Keratinocyte (primary cell): ENCODE measurements at regions not wholly inside any gene's neighbourhood (a gene's known extent, or its start where the extent isn't known, plus 50 kb on each side); places are given as distances from the start of the nearest gene placed in this dataset.

Experiments
- EZH2 ChIP-seq: IDR thresholded peaks from one replicate; pipeline ENCODE4 v1.6.1; 2012; ENCODE audit warnings: inconsistent platforms, mild to moderate bottlenecking, low read length, moderate library complexity
- TF ChIP-seq, protein P1 (sequence below), 3 experiments: IDR thresholded peaks in 1 of 3; conservative IDR thresholded peaks in 1 of 3; optimal IDR thresholded peaks in 1 of 3; 2 replicates in 2 of 3; 3 replicates in 1 of 3; pipeline versions ENCODE3 to v1.5.1; 2011; ENCODE audit warnings: low read length in 3 of 3, mild to moderate bottlenecking in 3 of 3, moderate library complexity in 2 of 3, control low read depth in 1 of 3, inconsistent platforms in 1 of 3; ENCODE audit not compliant: insufficient read depth in 2 of 3; ENCODE audit errors: extremely low read depth in 1 of 3

DNA sequence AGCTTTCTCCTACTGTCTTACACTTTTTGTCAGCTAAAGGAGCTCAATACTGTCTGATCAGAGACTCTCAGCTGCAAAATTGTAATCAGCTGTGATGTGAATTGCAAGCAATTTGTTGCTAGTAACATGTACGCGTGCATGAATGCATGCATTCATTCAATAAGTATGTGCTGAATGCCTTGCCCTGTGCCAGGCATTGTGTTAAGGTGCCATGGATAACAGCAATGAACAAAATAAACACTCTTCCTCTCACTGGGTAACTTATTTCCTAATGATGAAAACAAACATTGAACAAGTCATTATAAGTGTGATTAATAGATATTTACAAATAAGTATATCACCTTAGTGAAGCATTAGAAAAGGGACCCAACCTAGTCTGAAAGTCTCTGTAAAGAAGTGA, 163.2 kb upstream of the ARID2 start:
- TF ChIP-seq, protein P1, sequence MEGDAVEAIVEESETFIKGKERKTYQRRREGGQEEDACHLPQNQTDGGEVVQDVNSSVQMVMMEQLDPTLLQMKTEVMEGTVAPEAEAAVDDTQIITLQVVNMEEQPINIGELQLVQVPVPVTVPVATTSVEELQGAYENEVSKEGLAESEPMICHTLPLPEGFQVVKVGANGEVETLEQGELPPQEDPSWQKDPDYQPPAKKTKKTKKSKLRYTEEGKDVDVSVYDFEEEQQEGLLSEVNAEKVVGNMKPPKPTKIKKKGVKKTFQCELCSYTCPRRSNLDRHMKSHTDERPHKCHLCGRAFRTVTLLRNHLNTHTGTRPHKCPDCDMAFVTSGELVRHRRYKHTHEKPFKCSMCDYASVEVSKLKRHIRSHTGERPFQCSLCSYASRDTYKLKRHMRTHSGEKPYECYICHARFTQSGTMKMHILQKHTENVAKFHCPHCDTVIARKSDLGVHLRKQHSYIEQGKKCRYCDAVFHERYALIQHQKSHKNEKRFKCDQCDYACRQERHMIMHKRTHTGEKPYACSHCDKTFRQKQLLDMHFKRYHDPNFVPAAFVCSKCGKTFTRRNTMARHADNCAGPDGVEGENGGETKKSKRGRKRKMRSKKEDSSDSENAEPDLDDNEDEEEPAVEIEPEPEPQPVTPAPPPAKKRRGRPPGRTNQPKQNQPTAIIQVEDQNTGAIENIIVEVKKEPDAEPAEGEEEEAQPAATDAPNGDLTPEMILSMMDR (optimal IDR thresholded peaks at IDR 0.05 in 1 of 3, IDR thresholded peaks at IDR 0.05 in 1 of 3, conservative IDR thresholded peaks at IDR 0.05 in 1 of 3; ENCODE audit: extremely low read depth in 1 of 3, insufficient read depth in 2 of 3, low read length in 3 of 3) = no peak
- TF ChIP-seq EZH2 = no peak
